ENCODE measurements at regions not wholly inside any gene's neighbourhood (a gene's known extent, or its start where the extent isn't known, plus 50 kb on each side); places are given as distances from the start of the nearest gene placed in this dataset.
"Not testable (repeated sequence)": the region's sequence is repeated elsewhere in the genome, so short reads cannot be mapped to it uniquely, and the experiment has no call there.

GRCh38 chr21:35476621-35477395 lies 427.7 kb upstream of the RUNX1 start:
- Histone ChIP-seq H3K27me3 (ENCODE audit: insufficient read depth, low read length) (no peaks in the 10 kb centered on the region), H3K27ac (ENCODE audit: low read depth, low read length) (peak overlapping the region; percentile 86), H3K4me1 (ENCODE audit: control insufficient read depth, insufficient read depth, low read length, unreplicated experiment) (peaks cover 29% of the 10 kb centered on the region), H3K36me3 (ENCODE audit: insufficient read depth, low read length) (no peaks in the 10 kb centered on the region), H3K4me3 (ENCODE audit: low read depth, low read length) (peak overlapping the region; percentile 40; the same call in 1 of the 2 replicates), H3K79me2 (ENCODE audit: control insufficient read depth, insufficient read depth, low read length, unreplicated experiment) (no peaks in the 10 kb centered on the region), H2AFZ (ENCODE audit: low read length, unreplicated experiment) (peak overlapping the region; percentile 79)

- Histone ChIP-seq H3K4me1 (ENCODE audit: control insufficient read depth, insufficient read depth, low read length, unreplicated experiment) (peaks cover 29% of the 10 kb centered on the region), H3K27ac (ENCODE audit: low read depth, low read length) (peak overlapping the region; percentile 86), H3K79me2 (ENCODE audit: control insufficient read depth, insufficient read depth, low read length, unreplicated experiment) (no peaks in the 10 kb centered on the region), H3K4me3 (ENCODE audit: low read depth, low read length) (no peak overlapping the region), H3K36me3 (ENCODE audit: insufficient read depth, low read length) (no peaks in the 10 kb centered on the region), H2AFZ (ENCODE audit: low read length, unreplicated experiment) (peak overlapping the region; percentile 79), H3K27me3 (ENCODE audit: insufficient read depth, low read length) (no peaks in the 10 kb centered on the region)
Observed at GRCh38 chr21:35475762-35476161, 426.7 kb upstream of the RUNX1 start.

GRCh38 chr21:35475009-35475408 lies 425.9 kb upstream of the RUNX1 start:
- Histone ChIP-seq H3K27me3 (ENCODE audit: insufficient read depth, low read length) (no peaks in the 10 kb centered on the region), H3K79me2 (ENCODE audit: control insufficient read depth, insufficient read depth, low read length, unreplicated experiment) (no peaks in the 10 kb centered on the region), H2AFZ (ENCODE audit: low read length, unreplicated experiment) (no peak overlapping the region), H3K4me3 (ENCODE audit: low read depth, low read length) (no peak overlapping the region), H3K4me1 (ENCODE audit: control insufficient read depth, insufficient read depth, low read length, unreplicated experiment) (peaks cover 29% of the 10 kb centered on the region), H3K36me3 (ENCODE audit: insufficient read depth, low read length) (no peaks in the 10 kb centered on the region), H3K27ac (ENCODE audit: low read depth, low read length) (peak overlapping the region; percentile 86)

- H3K36me3 ChIP-seq (ENCODE audit: insufficient read depth, low read length), result no peaks in the 10 kb centered on the region
- no peak overlapping the region for H3K27ac ChIP-seq (ENCODE audit: low read depth, low read length)
- no peak overlapping the region for H3K4me3 ChIP-seq (ENCODE audit: low read depth, low read length)
- no peak overlapping the region for H2AFZ ChIP-seq (ENCODE audit: low read length, unreplicated experiment)
- no peaks in the 10 kb centered on the region for H3K79me2 ChIP-seq (ENCODE audit: control insufficient read depth, insufficient read depth, low read length, unreplicated experiment)
- no peaks in the 10 kb centered on the region for H3K27me3 ChIP-seq (ENCODE audit: insufficient read depth, low read length)
- H3K4me1 ChIP-seq (ENCODE audit: control insufficient read depth, insufficient read depth, low read length, unreplicated experiment), result peaks cover 29% of the 10 kb centered on the region
Observed at GRCh38 chr21:35473496-35473895, 424.4 kb upstream of the RUNX1 start.

GRCh38 chr21:35470522-35470921 lies 421.4 kb upstream of the RUNX1 start:
- H3K27ac ChIP-seq (ENCODE audit: low read depth, low read length), result no peak overlapping the region

DNA sequence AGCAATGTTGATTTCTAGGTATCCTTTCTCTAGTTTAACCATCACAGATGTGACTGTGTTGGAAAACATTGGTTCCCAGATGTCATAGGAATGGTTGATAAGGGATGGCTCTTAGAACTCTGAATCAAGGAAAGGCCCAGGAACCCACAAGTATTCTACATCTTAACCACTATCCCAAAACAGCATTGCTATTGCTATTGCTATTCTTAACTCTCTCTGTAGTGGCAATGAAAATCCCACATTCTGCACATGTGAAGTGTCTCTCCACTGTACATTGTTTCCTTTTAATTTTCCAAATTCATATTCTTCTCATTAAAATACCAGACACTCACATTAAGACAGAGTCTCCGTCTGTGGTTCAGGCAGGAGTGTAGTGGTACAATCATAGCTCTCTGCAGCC lies 420.4 kb upstream of the RUNX1 start:
- Histone ChIP-seq H3K27ac (ENCODE audit: low read depth, low read length) (no peak overlapping the region), H3K4me1 (ENCODE audit: control insufficient read depth, insufficient read depth, low read length, unreplicated experiment) (no peaks in the 10 kb centered on the region), H3K36me3 (ENCODE audit: insufficient read depth, low read length) (no peaks in the 10 kb centered on the region), H3K4me3 (ENCODE audit: low read depth, low read length) (no peak overlapping the region), H3K79me2 (ENCODE audit: control insufficient read depth, insufficient read depth, low read length, unreplicated experiment) (no peaks in the 10 kb centered on the region), H2AFZ (ENCODE audit: low read length, unreplicated experiment) (no peak overlapping the region), H3K27me3 (ENCODE audit: insufficient read depth, low read length) (no peaks in the 10 kb centered on the region)

More at GRCh38 chr21:35470522-35470921, 421.4 kb upstream of the RUNX1 start:
- no peaks in the 10 kb centered on the region for H3K36me3 ChIP-seq (ENCODE audit: insufficient read depth, low read length)
- H2AFZ ChIP-seq (ENCODE audit: low read length, unreplicated experiment), result no peak overlapping the region
- no peaks in the 10 kb centered on the region for H3K27me3 ChIP-seq (ENCODE audit: insufficient read depth, low read length)
- H3K79me2 ChIP-seq (ENCODE audit: control insufficient read depth, insufficient read depth, low read length, unreplicated experiment), result no peaks in the 10 kb centered on the region
- H3K4me1 ChIP-seq (ENCODE audit: control insufficient read depth, insufficient read depth, low read length, unreplicated experiment), result peaks cover 8% of the 10 kb centered on the region
- no peak overlapping the region for H3K4me3 ChIP-seq (ENCODE audit: low read depth, low read length)

- Histone ChIP-seq H3K4me1 (ENCODE audit: control insufficient read depth, insufficient read depth, low read length, unreplicated experiment) (no peaks in the 10 kb centered on the region), H3K27ac (ENCODE audit: low read depth, low read length) (no peak overlapping the region), H3K79me2 (ENCODE audit: control insufficient read depth, insufficient read depth, low read length, unreplicated experiment) (no peaks in the 10 kb centered on the region), H3K4me3 (ENCODE audit: low read depth, low read length) (no peak overlapping the region), H3K36me3 (ENCODE audit: insufficient read depth, low read length) (no peaks in the 10 kb centered on the region), H2AFZ (ENCODE audit: low read length, unreplicated experiment) (no peak overlapping the region), H3K27me3 (ENCODE audit: insufficient read depth, low read length) (no peaks in the 10 kb centered on the region)
Observed at GRCh38 chr21:35468991-35469390, 419.9 kb upstream of the RUNX1 start.

DNA sequence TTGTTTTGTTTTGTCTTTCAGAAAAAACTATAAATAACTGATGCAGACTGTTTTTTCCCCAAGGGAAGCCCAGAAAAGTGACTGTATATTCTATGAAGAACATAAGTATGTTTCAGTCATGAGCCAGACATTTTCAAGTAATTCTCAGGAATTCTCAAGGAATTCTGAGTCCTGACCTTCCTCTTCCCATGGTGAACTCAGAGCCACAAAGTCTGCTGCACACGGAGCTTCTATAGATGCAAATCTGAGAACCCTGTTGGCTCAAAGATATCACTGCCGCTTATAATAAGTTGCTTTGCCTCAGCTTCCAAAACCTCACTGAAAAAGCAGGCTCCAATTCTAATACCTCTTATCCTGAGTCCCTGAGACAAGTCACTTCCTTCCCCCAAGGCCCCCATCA lies 418.5 kb upstream of the RUNX1 start:
- no peak overlapping the region for H3K27ac ChIP-seq (ENCODE audit: low read depth, low read length)
- H3K4me1 ChIP-seq (ENCODE audit: control insufficient read depth, insufficient read depth, low read length, unreplicated experiment), result no peaks in the 10 kb centered on the region
- no peak overlapping the region for H3K4me3 ChIP-seq (ENCODE audit: low read depth, low read length)
- H3K36me3 ChIP-seq (ENCODE audit: insufficient read depth, low read length), result no peaks in the 10 kb centered on the region
- no peaks in the 10 kb centered on the region for H3K79me2 ChIP-seq (ENCODE audit: control insufficient read depth, insufficient read depth, low read length, unreplicated experiment)
- no peaks in the 10 kb centered on the region for H3K27me3 ChIP-seq (ENCODE audit: insufficient read depth, low read length)
- H2AFZ ChIP-seq (ENCODE audit: low read length, unreplicated experiment), result no peak overlapping the region

DNA sequence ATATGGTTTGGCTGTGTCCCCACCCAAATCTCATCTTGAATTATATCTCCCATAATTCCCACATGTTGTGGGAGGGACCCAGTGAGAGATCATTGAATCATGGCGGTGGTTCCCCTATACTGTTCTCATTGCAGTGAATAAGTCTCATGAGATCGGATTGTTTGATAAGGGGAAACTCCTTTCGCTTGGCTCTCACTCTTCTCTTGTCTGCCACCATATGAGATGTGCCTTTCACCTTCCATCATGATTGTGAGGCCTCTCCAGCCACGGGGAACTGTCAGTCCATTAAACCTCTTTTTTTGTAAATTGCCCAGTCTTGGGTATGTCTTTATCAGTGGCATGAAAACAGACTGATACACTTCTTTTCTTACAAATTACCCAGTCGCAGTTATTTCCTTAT lies 417.6 kb upstream of the RUNX1 start:
- H3K36me3 ChIP-seq (ENCODE audit: insufficient read depth, low read length); H3K27me3 ChIP-seq (ENCODE audit: insufficient read depth, low read length); H3K4me1 ChIP-seq (ENCODE audit: control insufficient read depth, insufficient read depth, low read length, unreplicated experiment); H3K79me2 ChIP-seq (ENCODE audit: control insufficient read depth, insufficient read depth, low read length, unreplicated experiment); H3K4me3 ChIP-seq (ENCODE audit: low read depth, low read length); H3K27ac ChIP-seq (ENCODE audit: low read depth, low read length); H2AFZ ChIP-seq (ENCODE audit: low read length, unreplicated experiment): not testable (repeated sequence)

GRCh38 chr21:35465741-35466140 lies 416.6 kb upstream of the RUNX1 start:
- Histone ChIP-seq H3K4me1 (ENCODE audit: control insufficient read depth, insufficient read depth, low read length, unreplicated experiment) (peaks cover 10% of the 10 kb centered on the region), H3K27ac (ENCODE audit: low read depth, low read length) (no peak overlapping the region), H2AFZ (ENCODE audit: low read length, unreplicated experiment) (no peak overlapping the region), H3K4me3 (ENCODE audit: low read depth, low read length) (no peak overlapping the region), H3K36me3 (ENCODE audit: insufficient read depth, low read length) (no peaks in the 10 kb centered on the region), H3K79me2 (ENCODE audit: control insufficient read depth, insufficient read depth, low read length, unreplicated experiment) (no peaks in the 10 kb centered on the region), H3K27me3 (ENCODE audit: insufficient read depth, low read length) (no peaks in the 10 kb centered on the region)

DNA sequence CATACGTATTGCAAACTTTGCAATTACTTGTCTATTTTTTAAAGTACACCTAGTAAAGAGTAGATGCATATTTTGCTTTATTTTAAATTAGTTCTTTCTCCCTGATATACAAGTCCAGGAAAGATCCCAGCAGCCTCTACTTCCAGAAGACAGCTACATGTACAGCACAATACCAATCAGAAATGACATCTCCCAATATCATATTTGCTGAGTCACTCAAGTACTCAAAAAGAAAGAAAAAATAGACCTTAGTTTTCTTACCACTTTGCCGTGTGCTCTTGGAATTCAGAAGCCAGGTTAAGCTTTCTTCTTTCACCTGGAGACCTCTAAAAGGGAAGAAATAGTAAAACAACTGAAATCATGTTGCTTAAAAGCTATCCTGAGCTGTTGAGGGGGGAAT lies 412.6 kb upstream of the RUNX1 start:
- no peaks in the 10 kb centered on the region for H3K79me2 ChIP-seq (ENCODE audit: control insufficient read depth, insufficient read depth, low read length, unreplicated experiment)
- H3K27ac ChIP-seq (ENCODE audit: low read depth, low read length), result no peak overlapping the region
- H3K4me3 ChIP-seq (ENCODE audit: low read depth, low read length), result no peak overlapping the region
- H3K27me3 ChIP-seq (ENCODE audit: insufficient read depth, low read length), result no peaks in the 10 kb centered on the region
- H3K36me3 ChIP-seq (ENCODE audit: insufficient read depth, low read length), result no peaks in the 10 kb centered on the region
- peak overlapping the region; percentile 41 for H2AFZ ChIP-seq (ENCODE audit: low read length, unreplicated experiment)
- H3K4me1 ChIP-seq (ENCODE audit: control insufficient read depth, insufficient read depth, low read length, unreplicated experiment), result peaks cover 10% of the 10 kb centered on the region

Measured in ACC112 (cell line).